ENCODE measurements at regions not wholly inside any gene's neighbourhood (a gene's known extent, or its start where the extent isn't known, plus 50 kb on each side); places are given as distances from the start of the nearest gene placed in this dataset.
"Not testable (repeated sequence)": the region's sequence is repeated elsewhere in the genome, so short reads cannot be mapped to it uniquely, and the experiment has no call there.

DNA sequence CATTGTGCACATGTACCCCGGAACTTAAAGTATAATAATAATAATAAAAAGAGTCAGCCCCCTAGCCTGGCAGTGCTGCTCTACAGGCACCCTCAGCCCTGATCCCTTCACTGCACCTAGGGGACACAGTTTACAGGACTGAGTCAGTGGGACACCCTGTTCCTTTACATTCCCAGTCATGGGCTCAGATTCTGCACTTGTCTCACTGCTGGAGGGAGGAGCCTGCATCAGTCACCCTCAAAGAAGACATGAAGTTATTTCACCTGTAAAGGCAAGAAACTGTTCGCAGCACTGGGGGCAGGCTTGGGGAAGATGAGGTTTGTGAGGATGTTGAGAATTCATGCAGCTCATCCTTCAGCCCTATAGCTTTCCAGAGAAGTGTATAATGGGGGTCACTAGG, 50.7 kb upstream of the VPREB1 start:
- DNase-seq (ENCODE audit: low spot score), result no peak

DNA sequence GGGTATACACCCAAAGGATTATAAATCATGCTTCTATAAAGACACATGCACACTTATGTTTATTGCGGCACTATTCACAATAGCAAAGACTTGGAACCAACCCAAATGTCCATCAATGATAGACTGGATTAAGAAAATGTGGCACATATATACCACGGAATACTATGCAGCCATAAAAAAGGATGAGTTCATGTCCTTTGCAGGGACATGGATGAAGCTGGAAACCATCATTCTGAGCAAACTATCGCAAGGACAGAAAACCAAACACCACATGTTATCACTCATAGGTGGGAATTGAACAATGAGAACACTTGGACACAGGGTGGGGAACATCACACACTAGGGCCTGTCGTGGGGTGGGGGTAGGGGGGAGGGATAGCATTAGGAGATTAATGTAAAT, 51.1 kb upstream of the VPREB1 start:
- DNase-seq (ENCODE audit: low spot score), result not testable (repeated sequence)

DNA sequence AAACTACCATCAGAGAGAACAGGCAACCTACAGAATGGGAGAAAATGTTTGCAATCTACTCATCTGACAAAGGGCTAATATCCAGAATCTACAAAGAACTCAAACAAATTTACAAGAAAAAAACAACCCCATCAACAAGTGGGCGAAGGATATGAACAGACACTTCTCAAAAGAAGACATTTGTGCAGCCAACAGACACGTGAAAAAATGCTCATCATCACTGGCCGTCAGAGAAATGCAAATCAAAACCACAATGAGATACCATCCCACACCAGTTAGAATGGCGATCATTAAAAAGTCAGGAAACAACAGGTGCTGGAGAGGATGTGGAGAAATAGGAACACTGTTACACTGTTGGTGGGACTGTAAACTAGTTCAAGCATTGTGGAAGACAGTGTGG, 51.6 kb upstream of the VPREB1 start:
- DNase-seq (ENCODE audit: low spot score), result not testable (repeated sequence)

DNA sequence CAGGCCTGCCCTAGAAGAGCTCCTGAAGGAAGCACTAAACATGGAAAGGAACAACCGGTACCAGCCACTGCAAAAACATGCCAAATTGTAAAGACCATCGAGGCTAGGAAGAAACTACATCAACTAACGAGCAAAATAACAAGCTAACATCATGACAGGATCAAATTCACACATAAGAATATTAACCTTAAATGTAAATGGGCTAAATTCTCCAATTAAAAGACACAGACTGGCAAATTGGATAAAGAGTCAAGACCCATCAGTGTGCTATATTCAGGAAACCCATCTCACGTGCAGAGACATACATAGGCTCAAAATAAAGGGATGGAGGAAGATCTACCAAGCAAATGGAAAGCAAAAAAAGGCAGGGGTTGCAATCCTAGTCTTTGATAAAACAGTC, 54.8 kb upstream of the VPREB1 start:
- not testable (repeated sequence) for DNase-seq (ENCODE audit: low spot score)

DNA sequence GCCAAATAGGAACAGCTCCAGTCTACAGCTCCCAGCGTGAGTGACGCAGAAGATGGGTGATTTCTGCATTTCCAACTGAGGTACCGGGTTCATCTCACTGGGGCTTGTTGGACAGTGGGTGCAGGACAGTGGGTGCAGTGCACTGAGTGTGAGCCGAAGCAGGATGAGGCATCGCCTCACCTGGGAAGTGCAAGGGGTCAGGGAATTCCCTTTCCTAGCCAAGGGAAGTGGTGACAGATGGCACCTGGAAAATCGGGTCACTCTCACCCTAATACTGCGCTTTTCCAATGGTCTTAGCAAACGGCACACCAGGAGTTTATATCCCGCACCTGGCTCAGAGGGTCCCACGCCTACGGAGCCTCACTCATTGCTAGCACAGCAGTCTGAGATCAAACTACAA, 56.7 kb upstream of the VPREB1 start:
- not testable (repeated sequence) for DNase-seq (ENCODE audit: low spot score)

DNA sequence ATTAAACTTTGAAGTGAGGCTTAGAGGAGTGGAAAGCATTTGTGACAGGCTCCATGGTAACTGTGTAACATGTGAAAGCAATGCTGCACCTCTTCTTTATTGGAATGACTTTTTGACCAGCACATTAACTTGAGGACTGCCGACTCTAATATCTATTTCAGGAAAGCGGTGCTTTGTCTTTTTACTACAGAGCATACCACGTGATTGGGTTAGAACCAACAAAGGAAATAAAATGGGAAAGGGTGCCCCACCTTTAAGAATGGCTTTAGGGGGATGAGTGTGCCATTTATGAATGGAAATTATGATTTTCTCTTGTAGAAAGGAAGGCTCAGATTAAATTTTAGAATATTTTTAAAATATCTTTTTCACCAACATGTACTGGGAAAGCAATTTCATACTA, 57.3 kb upstream of the VPREB1 start:
- no peak for DNase-seq (ENCODE audit: low spot score)

DNA sequence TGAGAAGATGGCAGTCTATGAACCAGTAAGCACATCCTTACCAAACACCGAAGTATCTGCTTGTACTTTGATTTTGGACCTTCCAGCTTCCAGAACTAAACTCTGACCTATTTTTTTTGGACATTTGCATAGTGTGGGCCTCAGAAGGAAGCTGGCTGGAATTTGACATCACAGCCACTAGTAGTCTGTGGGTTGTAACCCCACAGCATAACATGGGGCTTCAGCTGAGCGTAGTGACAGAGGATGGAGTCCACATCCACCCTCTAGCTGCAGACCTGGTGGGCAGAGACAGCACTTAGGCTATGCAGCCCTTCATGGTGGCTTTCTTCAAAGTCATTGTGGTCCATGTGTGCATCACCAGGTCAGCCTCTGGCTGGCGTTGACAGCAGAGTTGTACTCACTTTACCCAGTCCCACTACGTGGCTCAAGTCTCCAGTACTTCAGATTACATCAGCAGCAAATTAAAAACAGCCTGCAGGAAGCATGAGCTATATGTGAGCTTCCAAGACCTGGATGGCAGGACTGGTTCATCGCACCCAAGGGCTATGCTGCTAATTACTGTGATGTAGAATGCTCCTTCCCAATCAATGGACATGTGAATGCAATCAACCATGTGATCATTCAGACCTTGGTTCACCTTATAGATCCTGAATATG, 58.6 kb upstream of the VPREB1 start:
- no peak for DNase-seq (ENCODE audit: low spot score)

DNA sequence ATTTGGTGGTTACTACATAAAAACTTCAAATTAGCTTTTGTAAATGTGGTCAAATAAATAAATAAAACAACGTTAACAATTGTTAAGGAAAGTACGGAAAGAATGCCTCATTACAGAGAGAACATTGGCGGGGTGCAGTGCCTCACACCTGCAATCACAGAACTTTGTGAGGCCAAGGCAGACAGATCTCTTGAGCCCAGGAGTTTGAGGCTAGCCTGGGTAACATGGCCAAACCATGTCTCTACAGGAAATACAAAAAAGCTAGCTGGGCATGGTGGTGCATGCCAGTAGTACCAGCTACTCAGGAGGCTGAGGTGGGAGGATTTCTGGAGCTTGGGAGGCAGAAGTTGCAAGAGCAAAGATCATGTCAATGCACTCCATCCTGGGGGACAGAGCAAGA, 59.4 kb upstream of the VPREB1 start:
- DNase-seq (ENCODE audit: low spot score), result no peak

DNA sequence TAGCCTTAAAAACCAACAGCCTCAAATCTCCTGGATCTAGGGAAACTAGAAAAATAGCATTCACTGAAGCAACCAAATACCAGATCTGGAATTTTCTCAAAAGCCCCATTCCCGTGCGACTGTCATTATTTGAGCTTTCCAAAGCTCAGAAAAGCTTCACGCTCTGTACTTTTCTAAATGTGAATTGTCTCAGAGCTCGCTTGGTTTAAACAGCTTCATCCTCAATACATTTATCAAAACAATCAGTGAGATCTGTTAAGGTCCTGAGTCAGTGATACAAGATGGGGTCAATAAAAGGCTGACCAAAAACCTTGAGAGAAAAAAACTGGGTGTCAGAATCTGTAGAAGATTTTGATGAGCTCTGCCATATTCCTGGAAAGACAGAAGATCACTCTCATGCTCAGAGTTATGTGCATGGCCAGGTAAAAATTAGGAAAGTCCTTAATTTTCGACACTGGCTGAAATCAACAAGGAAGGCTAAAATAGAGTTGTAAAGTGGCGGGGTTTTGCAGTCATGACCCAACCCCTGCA, 60.2 kb upstream of the VPREB1 start:
- no peak for DNase-seq (ENCODE audit: low spot score)

DNA sequence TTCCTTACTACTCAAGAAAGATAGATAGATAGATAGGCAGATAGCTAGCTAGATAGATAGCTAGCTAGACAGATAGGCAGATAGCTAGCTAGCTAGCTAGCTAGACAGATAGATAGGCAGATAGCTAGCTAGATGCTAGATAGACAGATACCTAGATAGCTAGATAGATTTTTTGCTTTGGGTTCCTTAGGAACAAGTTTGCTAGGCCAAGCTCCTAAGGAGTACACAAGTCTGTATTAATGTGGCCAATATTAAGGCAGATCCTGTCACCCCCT, 61.7 kb upstream of the VPREB1 start:
- no peak for DNase-seq (ENCODE audit: low spot score)

DNA sequence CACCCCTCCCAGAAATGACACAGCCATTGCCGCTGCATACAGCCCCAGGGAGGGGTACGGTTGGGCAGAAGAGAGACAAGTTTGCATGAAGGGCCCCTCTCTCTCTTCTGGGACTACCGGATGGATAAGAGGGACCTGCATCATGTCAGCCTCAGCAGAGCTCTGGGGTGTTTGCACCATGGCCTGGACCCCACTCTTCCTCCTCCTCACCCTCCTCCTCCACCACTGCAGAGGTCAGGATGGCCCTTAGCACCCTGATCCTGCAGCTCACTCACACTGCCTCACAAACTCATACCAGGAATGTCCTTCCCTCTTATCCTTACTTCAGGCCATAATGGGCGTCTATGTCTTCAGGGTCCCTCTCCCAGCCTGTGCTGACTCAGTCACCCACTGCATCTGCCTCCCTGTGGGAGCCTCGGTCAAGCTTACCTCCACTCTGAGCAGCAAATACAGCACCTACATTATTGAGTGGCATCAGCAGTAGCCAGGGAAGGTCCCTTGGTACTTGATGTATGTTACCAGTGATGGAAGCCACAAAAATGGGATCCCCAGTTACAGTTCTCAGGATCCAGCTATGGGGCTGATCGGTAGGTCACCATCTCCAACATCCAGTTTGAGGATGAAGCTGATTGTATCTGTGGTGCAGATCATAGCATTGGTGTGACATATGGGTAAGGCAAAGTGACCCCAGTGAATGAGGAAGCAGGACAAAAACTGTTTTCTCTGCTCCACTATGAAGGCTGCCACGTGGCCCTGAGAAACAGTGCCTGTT, 62.2 kb upstream of the VPREB1 start:
- DNase-seq (ENCODE audit: low spot score), result no peak

DNA sequence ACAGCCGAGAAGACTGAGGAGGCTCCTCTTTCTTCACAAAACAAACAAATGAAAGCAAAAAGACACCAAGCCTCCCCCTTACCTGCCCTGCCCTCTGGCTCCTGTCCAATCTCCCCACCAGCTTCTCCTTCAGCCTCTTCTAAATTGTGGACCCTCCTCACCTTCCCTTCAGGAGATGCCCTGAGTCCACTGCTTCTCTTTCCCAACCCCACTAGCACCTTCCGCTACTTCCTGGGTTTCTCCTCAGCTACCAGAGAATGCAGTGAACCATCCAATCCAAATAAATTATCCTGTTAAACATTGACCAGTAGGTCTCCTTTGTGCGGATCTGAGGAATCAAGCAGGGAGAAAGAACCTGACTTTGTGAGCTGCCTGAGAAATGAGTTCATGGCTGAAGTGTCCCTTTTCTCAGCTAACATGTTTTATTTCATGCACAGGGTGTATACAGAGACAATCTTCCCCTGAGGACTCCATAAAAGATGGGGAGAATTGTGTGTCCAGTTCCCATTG, 63.2 kb upstream of the VPREB1 start:
- no peak for DNase-seq (ENCODE audit: low spot score)

DNA sequence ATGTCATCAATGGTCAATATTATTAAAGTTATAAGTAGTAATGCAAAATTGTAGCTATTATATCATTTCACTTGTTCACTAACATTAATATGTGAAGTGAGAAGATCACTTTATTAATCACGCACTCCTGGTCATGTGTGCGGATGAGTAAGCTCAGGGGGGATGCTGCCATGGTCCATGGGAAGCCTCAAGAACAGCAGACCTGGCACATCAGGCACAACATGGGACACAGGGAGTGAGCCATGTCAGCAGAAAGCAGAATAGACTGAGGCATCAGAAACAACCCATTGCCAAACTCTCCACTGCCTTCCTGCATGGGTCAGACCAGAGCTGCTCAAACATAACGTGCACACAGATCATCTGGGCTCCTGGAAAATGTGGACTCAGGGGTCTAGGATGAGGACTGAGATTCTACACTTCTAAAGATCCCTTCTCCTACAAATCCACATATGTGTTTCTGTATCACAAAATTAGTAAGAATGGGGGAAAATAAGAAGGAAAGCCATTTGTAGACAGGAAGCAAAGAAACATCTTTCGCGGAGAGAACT, 63.8 kb upstream of the VPREB1 start:
- DNase-seq (ENCODE audit: low spot score), result no peak

DNA sequence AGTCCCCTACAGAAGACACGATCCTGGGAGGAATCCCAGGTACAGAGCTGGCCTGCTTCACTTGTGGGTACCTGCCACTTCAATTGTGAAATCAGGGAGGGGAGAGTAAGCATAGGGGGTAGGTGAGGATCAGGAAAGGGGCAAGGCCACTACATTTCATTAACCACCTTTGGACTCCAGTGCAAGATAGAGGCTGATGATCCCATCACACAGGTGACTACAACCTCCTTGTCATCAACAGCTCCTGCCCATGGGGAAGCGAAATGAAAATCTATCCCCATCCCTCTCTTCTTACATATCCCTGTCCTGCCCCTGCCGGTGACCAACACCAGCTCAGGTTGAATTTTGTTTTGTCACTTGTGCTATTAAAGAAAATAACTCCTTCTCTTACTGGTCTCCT, 64.7 kb upstream of the VPREB1 start:
- DNase-seq (ENCODE audit: low spot score), result no peak

DNA sequence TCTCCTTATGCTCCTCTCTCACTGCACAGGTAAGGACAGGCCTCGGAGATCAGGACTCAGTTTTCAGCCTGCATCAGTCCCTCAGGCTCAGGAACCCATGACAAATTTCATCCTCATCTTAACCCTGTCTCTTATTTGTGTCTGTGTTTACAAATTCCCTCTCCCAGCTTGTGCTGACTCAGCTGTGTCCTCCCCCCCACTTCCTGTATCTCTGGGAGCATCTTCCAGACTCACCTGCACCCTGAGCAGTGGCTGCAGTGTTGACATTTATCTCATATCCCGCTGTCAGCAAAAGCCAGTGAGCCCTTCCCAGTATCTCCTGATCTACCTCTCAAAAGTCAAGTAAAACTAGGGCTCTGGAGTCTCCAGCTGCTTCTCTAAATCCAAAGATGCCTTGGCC, 65.6 kb upstream of the VPREB1 start:
- DNase-seq (ENCODE audit: low spot score), result no peak

DNA sequence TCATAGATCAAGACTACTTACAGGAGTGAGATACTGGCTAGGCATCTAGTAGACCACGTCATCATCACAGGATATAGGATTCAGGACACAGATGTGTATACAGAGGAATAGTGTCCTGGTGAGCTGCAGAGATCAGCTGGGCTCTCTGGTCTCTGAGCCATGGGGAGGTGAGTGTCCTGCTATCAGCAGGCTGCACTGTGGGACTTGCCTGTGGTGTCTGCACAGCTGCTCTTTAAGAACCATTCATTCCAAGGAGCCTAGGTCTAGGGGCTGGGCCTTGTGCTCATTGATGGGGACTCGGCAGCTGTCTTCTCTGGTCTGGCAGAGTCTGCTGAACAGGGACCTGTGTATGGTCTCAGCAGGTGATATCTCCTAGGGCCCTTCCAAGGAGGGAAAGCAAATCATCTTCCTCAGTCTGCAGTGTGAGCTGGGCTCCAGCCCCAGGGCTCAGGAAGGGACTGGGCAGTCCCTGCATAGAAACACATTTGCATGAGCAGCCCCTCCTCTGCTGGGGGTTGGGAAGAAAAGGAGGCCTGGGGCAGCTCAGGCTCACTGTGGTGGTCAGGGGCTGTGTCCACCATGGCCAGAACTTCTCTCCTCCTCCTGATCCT, 66.1 kb upstream of the VPREB1 start:
- no peak for DNase-seq (ENCODE audit: low spot score)

DNA sequence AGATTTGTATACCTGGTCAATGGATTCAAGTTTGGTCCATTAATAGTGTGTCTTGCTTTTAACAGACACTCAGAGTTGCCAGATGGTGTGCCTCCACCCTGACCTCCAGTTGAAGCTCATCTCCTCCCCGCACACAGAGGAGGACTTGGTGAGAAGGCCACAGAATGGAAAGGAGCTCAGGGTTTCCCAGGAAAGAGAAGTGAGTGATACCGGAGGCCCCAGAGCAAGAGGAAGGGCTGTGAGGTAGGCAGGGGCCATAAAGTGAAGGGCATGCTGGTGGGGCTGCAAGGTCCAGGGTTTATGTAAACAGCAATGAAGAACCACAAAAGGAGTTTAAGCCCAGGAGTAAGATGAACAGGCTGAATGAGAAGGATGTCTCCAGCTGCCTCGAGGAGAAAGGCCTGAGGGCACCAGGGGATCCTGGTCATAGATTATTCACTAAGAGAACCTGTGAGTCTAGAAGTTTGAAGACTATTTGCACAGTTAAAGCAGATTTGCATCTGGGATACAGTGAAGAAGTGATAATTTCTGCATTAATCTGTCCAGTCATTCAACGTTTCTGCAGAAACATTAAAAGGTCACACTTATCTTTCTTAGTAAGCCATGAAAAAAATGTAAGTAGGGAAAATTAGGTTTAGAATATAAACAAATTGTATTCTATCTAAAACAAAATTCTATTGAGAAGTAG, 67.5 kb upstream of the VPREB1 start:
- DNase-seq (ENCODE audit: low spot score), result no peak

DNA sequence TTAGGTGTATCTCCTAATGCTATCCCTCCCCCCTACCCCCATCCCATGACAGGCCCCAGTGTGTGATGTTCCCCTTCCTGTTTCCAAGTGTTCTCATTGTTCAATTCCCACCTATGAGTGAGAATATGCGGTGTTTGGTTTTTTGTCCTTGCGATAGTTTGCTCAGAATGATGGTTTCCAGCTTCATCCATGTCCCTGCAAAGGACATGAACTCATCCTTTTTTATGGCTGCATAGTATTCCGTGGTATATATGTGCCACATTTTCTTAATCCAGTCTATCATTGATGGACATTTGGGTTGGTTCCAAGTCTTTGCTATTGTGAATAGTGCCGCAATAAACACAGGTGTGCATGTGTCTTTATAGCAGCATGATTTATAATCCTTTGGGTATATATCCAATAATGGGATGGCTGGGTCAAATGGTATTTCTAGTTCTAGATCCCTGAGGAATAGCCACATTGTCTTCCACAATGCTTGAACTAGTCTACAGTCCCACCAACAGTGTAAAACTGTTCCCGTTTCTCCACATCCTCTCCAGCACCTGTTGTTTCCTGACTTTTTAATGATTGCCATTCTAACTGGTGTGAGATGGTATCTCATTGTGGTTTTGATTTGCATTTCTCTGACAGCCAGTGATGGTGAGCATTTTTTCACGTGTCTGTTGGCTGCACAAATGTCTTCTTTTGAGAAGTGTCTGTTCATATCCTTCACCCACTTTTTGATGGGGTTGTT, 71.5 kb upstream of the VPREB1 start:
- not testable (repeated sequence) for DNase-seq (ENCODE audit: low spot score)

DNA sequence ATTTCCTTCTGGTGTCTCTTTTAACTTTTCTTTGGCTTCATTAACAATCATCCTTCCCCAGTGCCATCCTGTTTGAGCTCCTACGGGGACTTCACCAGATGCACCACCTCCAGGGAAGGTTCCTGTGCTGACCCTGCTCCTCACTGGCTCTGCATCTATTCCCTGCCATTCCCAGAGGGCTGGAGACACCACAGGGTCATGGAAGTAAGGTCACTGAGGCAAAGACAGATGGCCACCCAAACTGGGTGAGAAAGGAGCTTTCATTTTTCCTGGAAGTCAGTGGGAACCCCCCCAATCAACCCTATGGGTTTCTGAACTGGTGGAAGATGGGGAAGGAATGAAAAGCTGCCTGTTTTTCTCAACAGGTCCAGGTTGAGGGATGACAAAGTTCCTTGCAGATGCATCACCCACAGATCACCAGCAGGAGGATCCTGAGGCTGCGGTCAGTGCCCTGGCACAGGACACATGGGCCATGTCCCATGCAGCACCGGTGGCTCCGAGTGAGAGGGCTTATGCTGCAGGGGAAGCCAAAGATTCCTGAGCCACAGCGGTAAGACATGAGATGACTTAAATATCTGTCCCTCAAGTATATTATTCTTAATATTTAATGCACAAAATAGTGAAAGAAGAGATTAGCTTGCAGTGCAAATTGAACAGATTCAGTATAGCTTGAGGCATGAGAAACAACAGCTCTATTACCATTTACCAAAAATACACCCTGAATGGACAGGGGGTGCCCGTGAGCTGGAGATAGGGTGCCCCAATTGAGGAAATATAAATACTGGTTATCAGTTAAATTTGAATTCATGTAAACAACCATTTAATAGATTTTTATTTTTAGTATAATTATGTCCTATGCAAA, 73.0 kb upstream of the VPREB1 start:
- DNase-seq (ENCODE audit: low spot score), result peak; percentile 30

DNA sequence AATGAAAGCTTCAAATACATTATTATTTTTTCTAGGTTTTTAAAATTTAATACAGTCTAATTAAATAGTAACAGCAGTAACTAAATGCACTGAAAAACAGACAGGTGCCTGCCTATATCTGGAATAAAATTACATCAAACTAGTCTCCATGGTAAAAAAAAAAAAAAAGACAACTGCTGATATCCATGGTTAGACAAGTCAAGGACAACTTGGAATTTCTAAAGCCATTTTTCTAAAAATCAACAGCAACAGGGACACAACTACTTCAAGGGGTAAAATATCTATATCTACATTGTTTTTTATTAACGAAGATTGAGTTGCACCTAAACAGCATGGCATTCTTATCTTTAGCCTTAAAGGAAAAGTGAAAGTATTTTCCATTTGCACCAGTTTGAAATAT, 74.7 kb upstream of the VPREB1 start:
- DNase-seq (ENCODE audit: low spot score), result no peak
